ENCODE measurements at regions not wholly inside any gene's neighbourhood (a gene's known extent, or its start where the extent isn't known, plus 50 kb on each side); places are given as distances from the start of the nearest gene placed in this dataset.
"Not testable (repeated sequence)": the region's sequence is repeated elsewhere in the genome, so short reads cannot be mapped to it uniquely, and the experiment has no call there.

DNA sequence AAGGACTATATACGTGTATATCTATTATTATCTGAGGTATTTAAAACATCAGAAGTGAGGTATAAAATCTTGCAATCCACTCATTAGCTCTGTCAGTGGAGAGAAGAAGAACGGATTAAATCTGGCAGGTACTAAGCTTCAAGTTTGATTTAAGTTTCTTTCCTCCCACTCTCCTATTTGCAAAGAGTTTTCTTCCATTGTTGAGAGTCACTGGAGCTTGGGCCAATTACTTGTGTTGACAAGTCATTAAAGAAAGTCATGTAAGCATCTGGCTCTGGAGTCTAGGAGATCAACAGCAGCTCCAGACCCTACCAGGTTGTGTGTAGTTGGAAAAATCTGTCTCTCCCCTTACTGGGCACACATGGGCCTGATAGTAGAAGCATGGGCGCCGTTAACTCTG, 476.8 kb upstream of the SMARCA2 start:
- DNase-seq (ENCODE audit: low read depth), result no peak

DNA sequence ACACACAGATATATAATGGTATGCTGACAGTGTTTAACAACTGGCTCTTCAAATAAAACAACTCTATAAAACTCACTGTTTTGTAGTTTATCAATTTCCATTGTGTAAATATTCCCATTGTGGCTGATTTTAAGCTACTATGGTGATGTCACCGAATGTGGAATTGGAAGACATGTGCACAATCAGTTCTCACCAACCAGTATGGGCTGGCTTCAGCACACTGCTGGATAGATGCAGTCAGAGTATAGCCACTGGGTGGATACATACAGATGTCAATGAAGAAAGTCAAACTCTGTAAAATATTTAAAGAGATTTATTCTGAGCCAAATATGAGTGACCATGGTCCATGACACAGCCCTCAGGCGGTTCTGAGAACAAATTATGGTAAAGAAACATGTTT, 475.9 kb upstream of the SMARCA2 start:
- no peak for DNase-seq (ENCODE audit: low read depth)

DNA sequence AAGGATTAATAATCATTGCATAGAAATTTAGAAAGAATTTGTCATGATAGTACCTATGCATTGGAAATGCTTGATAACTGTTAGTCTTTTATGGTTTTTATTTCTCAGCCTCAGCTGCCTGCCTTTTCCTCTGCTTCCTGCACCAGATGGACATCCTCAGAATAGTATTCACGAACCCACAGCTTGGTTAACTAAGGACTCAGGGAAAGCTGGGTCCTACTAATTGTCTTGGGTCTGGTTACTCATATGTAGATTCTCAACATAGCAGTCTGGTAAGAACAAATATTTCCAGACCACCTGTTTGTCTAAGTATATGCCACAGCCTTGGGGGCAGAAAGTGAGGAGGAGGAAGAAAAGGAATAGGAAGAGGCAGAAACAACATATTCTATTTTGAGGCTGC, 464.5 kb upstream of the SMARCA2 start:
- peak; percentile 2 for DNase-seq (ENCODE audit: low read depth)

DNA sequence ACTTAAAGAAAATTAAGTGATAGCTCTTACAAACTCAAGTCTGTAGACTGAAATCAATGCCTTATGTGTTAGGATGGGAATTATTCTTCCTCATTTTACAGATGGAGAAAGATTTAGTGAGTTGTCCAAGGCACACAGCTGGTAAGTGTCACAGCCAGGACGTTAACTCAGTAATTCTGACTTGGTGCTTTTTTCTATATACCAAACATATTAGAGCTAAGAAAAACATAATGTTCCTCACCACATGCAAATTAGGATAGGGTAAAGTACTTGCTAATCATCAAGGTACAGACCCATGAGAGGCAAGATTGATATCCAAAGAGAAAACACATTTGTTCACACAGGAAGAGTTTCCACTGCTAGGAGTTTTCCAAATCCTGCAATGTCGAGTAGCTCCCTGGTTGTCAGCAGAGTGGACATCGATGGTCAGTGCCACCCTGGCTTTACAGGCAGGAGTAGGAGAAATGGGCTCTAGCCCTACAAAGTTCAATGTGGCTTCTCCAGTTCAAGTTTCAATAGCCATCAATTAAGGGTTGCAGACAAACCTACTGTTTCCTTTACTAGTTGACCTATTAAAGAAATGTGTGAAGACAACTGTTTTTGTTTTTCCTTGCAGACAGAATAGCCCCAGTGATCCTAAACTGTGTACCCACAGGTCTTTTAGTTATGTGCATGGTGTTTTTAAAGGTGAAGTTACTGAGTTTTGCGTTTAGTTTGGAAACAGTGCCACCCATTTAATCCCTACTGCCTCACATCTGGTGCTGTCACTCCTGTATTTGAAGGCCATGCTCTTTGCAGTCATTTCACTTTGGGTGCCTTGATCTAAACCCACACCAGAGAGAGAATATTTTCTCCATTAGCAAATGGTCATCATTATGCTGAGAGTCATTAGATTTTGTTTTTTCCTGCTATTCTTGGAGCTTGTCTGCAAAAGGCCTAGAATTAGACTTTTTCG, 460.8 kb upstream of the SMARCA2 start:
- no peak for DNase-seq (ENCODE audit: low read depth)

DNA sequence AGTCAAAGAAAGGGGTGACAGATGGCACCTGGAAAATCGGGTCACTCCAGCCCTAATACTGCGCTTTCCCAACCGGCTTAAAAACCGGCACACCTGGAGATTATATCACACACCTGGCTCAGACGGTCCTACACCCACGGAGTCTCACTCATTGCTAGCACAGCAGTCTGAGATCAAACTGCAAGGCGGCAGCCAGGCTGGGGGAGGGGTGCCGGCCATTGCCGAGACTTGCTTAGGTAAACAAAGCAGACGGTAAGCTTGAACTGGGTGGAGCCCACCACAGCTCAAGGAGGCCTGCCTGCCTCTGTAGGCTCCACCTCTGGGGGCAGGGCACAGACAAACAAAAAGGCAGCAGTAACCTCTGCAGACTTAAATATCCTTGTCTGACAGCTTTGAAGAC, 456.5 kb upstream of the SMARCA2 start:
- DNase-seq (ENCODE audit: low read depth), result not testable (repeated sequence)

DNA sequence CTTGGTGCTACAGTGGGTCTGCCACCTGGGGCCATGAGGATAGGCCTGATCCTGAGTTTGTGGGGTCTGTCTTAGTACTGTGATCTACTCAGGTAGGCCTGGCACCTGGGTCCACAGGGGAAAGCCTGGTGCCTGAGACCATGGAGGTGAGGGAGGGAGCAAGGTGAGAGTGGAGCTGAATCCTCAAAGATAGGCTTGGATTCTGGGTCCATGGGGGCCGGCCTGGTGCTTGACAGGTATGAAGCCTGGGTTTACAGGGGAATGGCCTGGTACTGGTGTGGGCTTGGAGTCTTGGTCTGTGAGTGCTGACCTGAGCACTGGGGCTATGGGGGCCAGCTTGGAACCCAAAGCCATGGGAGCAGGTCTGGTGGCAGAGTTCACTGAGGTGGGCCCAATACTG, 439.2 kb upstream of the SMARCA2 start:
- no peak for DNase-seq (ENCODE audit: low read depth)

DNA sequence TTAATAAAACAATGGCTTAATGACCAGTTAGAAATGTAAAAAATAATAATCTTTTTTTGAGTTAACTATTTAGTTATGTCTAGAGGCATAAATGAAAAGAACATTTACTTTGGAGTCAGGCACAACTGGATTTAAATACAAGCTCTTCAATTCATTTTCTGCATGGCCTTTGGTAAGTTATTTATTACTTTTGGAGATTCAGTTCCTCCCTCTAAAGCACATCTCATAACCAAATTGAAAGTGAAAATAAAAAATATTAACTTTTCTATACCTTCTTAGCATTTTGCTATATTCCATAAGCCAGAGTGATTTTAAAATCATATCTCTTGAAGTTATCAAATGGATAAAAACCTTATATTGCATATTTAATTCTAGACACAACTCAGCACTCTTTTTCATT, 434.9 kb upstream of the SMARCA2 start:
- no peak for DNase-seq (ENCODE audit: low read depth)

DNA sequence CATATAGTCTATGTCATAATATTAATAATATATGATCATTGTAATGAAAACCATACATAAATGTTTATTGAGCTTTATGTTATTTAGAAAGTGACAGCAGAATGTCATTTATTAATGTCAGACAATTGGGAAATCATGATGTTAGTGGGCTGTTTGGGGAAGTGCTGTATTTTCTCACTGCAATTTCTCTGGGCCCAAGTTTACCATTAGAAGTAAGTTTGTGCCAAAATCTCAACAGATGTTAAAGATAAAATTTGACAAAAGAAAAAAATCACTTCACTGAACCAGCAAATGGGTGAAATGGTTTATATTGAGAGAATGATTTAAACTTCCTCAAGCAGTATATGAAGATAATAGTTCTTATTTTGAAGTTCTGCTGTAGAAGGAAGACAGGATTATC, 433.2 kb upstream of the SMARCA2 start:
- no peak for DNase-seq (ENCODE audit: low read depth)

DNA sequence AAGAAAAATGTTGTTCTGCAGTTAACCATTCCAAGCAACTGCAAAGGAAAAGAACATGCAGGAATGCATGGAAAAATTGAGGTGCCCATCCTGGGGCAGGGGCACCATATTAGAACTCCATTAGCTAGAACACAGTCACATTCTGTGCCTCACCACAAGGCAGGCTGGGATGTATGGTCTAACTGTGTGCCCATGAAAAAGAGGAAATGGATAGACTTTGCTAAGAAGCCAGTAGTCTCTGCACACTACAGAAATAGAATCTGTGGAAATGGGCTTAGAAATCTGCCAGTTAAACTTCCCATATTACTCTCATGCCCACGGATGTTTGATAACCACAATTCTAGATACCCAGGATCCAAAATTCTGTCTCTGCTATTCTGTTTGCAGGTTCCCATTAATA, 423.8 kb upstream of the SMARCA2 start:
- DNase-seq (ENCODE audit: low read depth), result no peak

DNA sequence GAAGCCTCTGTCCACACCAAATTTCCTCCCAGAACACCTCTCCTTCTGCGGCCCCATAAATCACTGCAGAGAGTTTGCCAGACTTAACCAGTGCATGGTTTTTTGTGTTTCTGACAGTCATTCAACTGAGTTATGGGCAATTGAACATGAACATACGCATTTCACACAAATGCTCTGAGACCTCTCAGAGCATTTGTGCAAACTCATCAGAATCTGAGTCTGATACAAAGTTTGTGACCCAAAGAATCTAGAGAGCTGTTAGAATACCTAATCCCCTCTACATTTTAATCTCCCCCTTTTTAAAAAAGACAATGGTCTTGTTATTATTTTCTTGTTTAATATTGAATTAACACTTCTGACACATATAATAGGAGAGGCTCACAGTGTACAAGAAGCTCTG, 416.9 kb upstream of the SMARCA2 start:
- DNase-seq (ENCODE audit: low read depth), result no peak

DNA sequence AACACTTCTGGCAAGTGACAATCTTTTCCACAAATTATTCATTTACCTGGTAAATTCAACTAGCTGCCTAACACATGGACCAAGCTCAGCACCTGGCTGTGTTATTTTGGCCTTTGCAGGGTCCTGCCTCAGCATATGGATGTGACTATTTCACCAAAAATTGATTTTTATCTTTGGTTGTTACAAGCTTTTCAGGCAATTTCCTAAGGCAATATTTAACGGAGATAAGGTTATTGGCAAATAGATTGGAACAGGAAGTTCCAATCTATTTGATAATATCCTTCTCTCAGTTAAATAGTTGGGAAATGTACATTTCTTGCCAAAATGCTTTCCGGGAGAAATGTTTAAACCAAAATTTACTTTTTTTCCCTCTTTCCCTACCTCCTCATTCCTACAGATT, 415.2 kb upstream of the SMARCA2 start:
- DNase-seq (ENCODE audit: low read depth), result no peak

DNA sequence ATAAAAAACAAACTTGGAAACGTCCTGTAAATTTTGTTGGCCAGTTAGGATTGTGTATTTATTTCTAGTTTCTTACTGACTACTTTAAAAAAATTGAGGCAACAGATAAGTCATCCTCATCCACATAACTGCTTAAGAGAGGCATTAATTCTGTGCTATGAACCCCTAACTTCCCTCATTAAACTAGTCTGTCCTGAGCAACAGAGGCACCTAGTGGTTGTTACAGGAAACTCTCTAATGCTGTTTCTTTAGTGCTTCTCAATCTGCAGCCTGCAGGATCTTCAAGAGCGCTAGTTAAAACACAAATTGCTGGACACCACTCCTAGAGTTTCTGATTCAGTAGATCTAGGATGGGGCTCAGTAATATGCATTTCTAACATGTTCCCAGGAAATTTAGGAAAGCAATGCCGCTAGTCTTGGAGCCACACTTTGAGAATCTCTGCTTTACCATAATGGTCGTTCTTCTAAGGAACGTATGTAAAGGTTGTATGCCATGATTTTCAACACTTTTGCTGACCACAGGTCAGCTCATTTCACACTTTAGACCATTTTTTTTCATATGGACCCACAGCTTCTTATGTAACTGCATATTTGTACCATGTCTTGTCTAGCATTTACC, 410.1 kb upstream of the SMARCA2 start:
- DNase-seq (ENCODE audit: low read depth), result no peak

DNA sequence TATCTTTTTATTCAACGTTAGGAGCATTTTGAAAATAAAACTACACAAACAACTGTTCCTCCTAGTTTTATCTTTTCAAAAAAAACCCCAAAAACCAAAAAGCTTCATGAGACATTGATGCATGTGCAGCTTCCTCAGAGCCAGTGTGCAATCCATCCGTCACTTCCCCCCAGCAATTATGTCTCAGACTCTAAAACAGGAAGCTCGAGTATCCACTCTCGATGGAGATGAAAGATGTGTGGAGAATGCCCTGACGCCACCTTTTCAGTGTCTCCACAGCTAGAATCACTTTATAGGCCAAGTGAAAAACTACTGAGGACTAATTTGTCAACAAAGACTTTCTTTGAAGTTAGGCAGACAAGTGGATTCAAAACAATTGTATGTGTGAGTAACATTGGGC, 408.9 kb upstream of the SMARCA2 start:
- no peak for DNase-seq (ENCODE audit: low read depth)

DNA sequence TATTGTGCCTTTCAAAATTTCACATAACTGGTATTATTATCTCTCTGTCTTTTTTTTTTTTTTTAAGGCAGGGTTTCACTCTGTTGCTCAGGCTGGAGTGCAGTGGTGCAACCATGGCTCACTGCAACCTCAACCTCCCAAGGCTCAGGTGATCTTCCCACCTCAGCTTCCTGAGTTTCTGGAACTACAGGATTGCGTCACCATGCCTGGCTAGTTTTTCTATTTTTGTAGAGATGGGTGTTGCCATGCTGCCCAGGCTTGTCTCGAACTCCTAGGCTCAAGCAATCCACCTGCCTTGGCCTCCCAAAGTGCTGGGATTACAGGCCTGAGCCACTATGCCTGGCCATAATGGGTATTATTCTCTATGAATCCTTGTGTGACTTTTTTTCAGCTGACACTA, 402.3 kb upstream of the SMARCA2 start:
- no peak for DNase-seq (ENCODE audit: low read depth)

DNA sequence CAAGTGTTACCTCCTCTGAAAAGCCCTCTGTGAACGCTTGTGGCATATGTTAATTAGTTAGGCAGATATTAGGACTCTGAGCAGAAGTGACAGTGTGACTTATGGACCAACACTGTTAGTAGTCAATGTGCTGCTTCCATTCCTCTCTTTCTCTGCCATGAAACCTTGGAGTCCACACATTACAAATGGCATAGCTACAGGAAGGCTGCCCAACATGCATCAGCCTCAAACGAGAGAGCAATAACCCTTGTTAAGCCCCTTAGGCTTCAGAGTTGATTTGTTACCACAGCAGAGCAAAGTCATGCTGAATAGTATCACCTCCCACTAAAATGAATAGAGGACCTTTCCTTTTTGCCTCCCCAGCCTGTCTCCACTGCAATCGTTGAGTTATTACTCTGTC, 397.7 kb upstream of the SMARCA2 start:
- no peak for DNase-seq (ENCODE audit: low read depth)

DNA sequence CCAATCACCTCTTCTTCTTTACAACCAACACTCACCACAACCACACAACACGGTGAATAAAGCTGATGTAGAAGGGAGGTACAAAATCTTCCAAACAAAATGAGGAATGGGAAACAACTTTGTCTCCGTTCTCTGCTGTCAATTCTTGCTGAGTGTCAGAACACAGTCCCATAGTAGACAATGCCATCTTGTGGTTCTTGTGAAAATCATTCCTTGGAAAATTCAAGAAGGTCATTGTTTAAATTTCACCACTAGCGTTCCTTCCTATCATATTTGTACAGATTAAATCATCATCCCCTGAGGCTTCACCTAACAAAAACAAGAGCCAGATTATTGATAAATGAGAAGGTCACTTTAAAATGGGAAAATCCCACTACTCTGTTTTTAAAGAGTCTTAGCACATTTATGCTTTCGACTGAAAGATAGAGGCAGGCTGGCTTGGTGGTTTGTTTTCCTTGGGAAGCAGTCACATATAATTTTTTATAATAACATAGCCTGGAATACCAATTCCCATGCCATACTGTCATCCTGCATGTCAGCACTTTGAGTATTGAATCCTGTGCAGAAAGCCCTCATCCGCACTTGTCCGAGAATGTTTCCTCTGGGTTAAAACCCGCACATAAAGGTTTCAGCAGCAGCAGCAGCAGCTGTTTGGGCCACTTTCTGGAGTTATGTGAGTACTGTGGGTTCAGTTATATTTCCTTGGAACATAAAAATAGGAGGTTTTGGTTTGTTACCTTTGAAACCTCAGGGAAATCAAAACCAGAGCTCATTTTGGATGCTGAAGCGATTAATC, 395.0 kb upstream of the SMARCA2 start:
- DNase-seq (ENCODE audit: low read depth), result no peak

DNA sequence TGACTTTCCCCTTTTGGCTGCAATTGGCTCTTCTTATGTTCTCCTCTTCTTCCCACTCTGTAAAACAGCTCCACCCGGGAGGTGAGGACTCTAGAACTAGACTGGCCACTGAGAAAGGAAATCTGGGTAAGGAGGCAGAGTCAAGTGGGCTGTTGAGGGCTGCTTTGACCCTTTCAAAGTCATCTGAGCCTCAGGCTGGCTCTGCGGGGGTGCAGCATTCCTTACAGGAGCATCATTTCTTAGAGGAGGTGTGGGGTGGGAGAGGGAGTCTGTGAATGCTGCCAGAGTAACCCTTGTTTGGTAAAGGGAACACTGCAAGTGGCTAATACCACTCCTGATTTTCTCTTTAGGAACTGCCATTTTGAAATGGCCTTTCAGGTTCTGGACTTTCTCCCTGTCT, 377.7 kb upstream of the SMARCA2 start:
- DNase-seq (ENCODE audit: low read depth), result no peak

DNA sequence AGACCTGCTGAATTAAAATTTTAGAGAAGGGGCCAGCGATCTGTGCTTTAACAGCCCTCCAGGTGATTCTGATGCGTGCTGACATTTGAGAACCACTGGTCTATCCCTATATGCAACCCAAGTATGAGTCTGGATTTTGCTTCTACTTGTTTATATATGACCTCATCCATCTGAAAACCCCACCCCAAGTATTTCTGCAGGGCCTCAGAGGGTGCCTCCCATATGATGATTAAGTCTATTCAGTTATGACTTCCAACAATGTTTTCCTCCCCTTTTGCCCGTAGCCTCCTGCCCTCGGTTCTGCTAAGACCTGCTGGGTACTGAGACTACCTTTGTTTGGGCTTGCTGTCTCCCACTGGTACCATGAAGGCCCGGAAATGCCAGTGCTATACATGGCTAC, 376.0 kb upstream of the SMARCA2 start:
- no peak for DNase-seq (ENCODE audit: low read depth)

DNA sequence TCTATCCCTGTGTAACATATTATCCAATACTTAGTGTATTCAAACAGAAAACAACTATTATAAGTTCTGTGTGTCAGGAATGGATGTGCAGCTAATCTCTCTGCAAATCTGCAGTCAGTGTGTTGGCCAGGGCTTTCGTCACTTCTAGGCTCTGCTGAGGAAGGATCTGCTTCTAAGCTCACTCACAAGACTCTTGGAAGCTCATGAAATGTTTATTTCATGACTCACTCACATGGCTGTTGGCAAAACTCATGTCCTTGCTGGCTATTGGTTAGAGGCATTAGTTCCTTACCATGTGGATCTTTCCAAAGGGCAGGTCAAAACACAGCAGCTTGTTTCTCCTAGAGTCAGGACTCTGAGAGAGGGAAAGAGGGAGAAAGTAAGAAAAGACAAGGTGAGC, 367.4 kb upstream of the SMARCA2 start:
- DNase-seq (ENCODE audit: low read depth), result no peak

DNA sequence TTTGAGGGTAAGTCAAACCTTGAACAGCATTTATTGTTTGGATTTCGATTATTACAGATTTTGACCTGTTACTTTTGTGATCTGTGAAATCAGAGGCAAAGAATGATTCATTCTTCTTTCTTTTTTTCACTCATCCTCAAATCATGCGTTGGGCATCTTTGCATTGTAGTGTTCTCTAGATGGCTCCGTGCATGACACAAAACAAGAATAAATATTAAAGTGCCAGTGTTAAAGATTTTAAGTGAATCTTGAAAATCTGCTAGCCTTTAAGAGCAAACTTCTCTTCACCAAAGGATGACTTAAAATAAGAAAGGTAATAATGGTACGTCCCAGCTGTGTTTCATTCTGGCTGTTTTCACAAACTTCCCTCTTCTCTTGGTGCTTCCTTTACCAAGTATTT, 361.9 kb upstream of the SMARCA2 start:
- no peak for DNase-seq (ENCODE audit: low read depth)

DNA sequence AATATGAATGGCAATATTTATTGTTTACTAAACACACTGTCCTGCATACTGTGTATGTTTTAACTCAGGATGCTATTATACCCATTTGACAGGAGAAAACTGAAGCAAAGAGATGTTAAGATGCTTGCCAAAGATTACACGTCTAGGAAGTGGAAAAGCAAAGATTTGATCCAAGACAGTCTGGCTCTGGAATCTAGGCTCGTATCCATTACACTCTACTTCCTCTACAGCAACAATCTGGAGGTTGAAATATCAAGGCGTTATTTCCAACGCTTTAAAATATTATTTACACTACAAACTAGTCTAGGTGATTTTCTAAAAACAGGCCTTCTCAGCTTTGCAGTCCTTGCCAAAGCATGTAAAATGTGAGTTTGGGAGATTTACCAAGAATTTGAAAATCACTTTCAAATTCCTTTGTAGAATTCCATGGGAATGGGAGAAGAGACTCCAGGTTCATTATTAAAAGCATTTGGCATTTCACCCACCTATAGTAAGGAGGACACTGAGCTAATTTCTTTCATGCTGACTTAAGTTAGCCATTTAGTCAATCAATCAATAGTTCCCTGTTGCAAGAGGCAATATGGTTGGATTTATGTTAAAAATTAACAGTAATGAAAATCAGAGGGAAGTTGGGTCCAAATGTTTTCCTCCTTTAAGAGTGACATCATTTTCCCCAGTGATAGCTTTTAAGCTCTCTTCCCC, 356.3 kb upstream of the SMARCA2 start:
- no peak for DNase-seq (ENCODE audit: low read depth)

DNA sequence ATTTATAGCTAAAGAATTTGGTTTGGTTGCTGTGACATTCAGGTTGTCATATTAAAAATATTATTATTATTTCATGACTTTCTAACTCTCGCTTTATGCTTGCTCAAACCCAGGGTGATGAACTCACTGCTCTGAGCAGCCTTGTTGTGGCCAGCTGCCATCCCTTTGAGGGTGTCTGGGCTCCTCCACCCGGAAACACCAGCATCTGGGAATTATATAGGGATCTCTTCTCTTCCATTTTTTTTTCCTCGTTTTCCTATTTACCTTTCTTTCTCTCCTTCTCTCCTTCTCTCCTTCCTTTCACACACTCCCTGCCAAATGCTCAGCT, 355.8 kb upstream of the SMARCA2 start:
- no peak for DNase-seq (ENCODE audit: low read depth)
